ENCODE measurements at regions not wholly inside any gene's neighbourhood (a gene's known extent, or its start where the extent isn't known, plus 50 kb on each side); places are given as distances from the start of the nearest gene placed in this dataset.

- intact Hi-C loops (cut with micrococcal nuclease), result no loop called here
Measured at GRCh38 chr1:215031392-215031791, 51.1 kb upstream of the KCNK2 start.
